GM23248 (cell line): ENCODE measurements at regions not wholly inside any gene's neighbourhood (a gene's known extent, or its start where the extent isn't known, plus 50 kb on each side); places are given as distances from the start of the nearest gene placed in this dataset.

Experiments used
- DNase-seq: peaks from one replicate; pipeline ENCODE4 v3.0.0-alpha.2; 2015
- H2AFZ ChIP-seq: fragments of 200-600 bp; sonication (generic); 2 replicates; pipeline ENCODE4 v1.6.1; 2016; ENCODE audit warnings: antibody characterized with exemption
- H3F3A ChIP-seq: fragments of 200-600 bp; sonication (generic); 2 replicates; pipeline ENCODE4 v1.6.1; 2016; ENCODE audit warnings: mild to moderate bottlenecking, antibody characterized with exemption, mixed run types; ENCODE audit not compliant: insufficient read depth
- H3K27ac ChIP-seq: fragments of 200-600 bp; sonication (generic); 2 replicates; pipeline ENCODE4 v1.5.1; 2016; ENCODE audit warnings: mild to moderate bottlenecking
- H3K27me3 ChIP-seq: fragments of 200-600 bp; sonication (generic); replicated peaks from 2 replicates; pipeline ENCODE4 v1.6.1; 2016; ENCODE audit warnings: mild to moderate bottlenecking; ENCODE audit not compliant: insufficient read depth
- H3K36me3 ChIP-seq: fragments of 200-600 bp; sonication (generic); 2 replicates; pipeline ENCODE4 v1.6.1; 2016; ENCODE audit warnings: low read depth, mild to moderate bottlenecking
- H3K4me1 ChIP-seq: fragments of 200-600 bp; sonication (generic); 2 replicates; pipeline ENCODE4 v1.6.1; 2016; ENCODE audit warnings: mild to moderate bottlenecking; ENCODE audit not compliant: insufficient read depth
- H3K4me2 ChIP-seq: fragments of 200-600 bp; sonication (generic); one replicate; pipeline ENCODE4 v1.6.1; 2016; ENCODE audit warnings: mild to moderate bottlenecking; ENCODE audit not compliant: unreplicated experiment
- H3K4me3 ChIP-seq: fragments of 200-600 bp; sonication (generic); 2 replicates; pipeline ENCODE4 v1.5.1; 2016; ENCODE audit warnings: mild to moderate bottlenecking
- H3K79me2 ChIP-seq: fragments of 200-600 bp; sonication (generic); 2 replicates; pipeline ENCODE4 v1.6.1; 2016; ENCODE audit warnings: mild to moderate bottlenecking; ENCODE audit not compliant: insufficient read depth
- H3K9ac ChIP-seq: fragments of 200-600 bp; sonication (generic); 2 replicates; pipeline ENCODE4 v1.6.1; 2016; ENCODE audit warnings: mild to moderate bottlenecking
- H3K9me2 ChIP-seq: fragments of 200-600 bp; sonication (generic); 2 replicates; pipeline ENCODE4 v1.6.1; 2016; ENCODE audit warnings: mixed run types, mild to moderate bottlenecking, moderate library complexity; ENCODE audit not compliant: insufficient read depth
- H3K9me3 ChIP-seq: fragments of 200-600 bp; sonication (generic); one replicate; pipeline ENCODE4 v1.6.1; 2017; ENCODE audit warnings: low read depth
- H4K20me1 ChIP-seq: fragments of 200-600 bp; sonication (generic); 2 replicates; pipeline ENCODE4 v1.6.0; 2016; ENCODE audit not compliant: insufficient read depth
- EZH2 ChIP-seq: fragments of 200-600 bp; sonication (generic); IDR thresholded peaks from 2 replicates; pipeline ENCODE4 v1.6.1; 2018; ENCODE audit warnings: antibody characterized with exemption, mild to moderate bottlenecking; ENCODE audit not compliant: insufficient read depth, poor library complexity, severe bottlenecking
- EZH2phosphoT487 ChIP-seq: fragments of 200-600 bp; sonication (generic); IDR thresholded peaks from 2 replicates; pipeline ENCODE4 v1.6.1; 2018; ENCODE audit warnings: antibody characterized with exemption, moderate library complexity, mild to moderate bottlenecking, low read depth; ENCODE audit not compliant: insufficient read depth
- WGBS, 2 experiments: methylation state at CpG; one replicate each; pipeline ENCODE4 v1.1.6; 2015 to 2017; ENCODE audit warnings: low lambda C conversion rate in 2 of 2, low coverage in 1 of 2; ENCODE audit errors: missing lambda C conversion rate in 2 of 2; 5-methylcytosine and 5-hydroxymethylcytosine counted together
- in situ Hi-C: fragments of 300-500 bp; cut with MboI; formaldehyde crosslinking; loops from 2 replicates; pipeline ENCODE4 v1.15.0; 2020

DNA sequence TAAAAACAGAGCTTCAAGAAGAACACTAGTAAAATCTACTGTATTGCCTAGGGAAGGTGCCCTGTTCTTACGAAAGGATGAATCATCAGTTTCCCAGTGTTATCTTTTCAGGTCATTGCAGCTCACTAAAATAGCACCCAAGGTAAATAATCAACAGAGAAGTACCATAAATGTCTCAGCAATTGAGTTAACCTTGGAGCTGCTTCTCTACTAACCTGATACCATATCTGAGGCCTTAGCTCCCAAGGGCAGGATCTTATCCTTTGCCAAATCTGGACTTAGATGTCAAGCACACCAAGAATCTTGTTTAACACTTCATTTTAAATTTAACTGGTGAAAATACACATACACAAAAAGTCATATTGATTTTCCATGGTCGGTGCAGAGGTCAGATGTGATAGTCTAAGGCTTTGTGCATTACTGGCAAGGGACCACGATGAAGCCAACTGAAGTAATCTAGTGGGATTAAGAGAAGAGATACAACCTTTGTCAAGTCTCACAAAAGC, 81.5 kb downstream of the EDN1 start:
- H3F3A ChIP-seq, result no peaks in the 10 kb centered on the region
- WGBS, 2 experiments, result 79 to 89% methylated on average over 3 of the region's 3 CpGs
- no peaks in the 10 kb centered on the region for H3K27me3 ChIP-seq
- H3K4me1 ChIP-seq, result no peaks in the 10 kb centered on the region
- no peaks in the 10 kb centered on the region for H3K9me2 ChIP-seq
- no peaks in the 10 kb centered on the region for H4K20me1 ChIP-seq
- H2AFZ ChIP-seq, result no peak overlapping the region
- TF ChIP-seq EZH2phosphoT487 (no peak), EZH2 (no peak)
- no peaks in the 10 kb centered on the region for H3K79me2 ChIP-seq
- peak; percentile 19 for DNase-seq
- in situ Hi-C loops, result no loop called here
- H3K9me3 ChIP-seq, result no peaks in the 10 kb centered on the region
- no peak overlapping the region for H3K4me3 ChIP-seq
- no peak overlapping the region for H3K27ac ChIP-seq
- no peaks in the 10 kb centered on the region for H3K36me3 ChIP-seq
- no peak overlapping the region for H3K4me2 ChIP-seq
- H3K9ac ChIP-seq, result no peak overlapping the region

DNA sequence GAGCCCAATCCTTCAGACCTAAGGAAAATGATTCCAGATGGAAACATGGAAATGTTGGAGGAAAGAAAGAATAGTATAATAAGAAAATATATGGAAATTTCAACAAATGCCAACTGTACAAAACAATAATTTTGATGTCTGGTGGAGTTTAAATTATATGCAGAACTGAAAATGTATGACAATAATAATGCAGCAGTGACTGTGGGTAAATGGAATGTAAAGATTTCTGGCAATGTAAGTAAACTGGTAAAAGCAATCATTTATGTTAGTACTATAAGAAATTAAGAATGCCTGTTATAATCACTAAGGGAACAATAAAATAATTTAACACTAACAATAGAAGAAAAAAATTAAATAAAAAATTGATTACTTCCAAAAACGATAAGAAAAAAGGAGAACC, 89.0 kb downstream of the EDN1 start:
- H3K9me2 ChIP-seq, result no peaks in the 10 kb centered on the region
- H3K27me3 ChIP-seq, result no peaks in the 10 kb centered on the region
- H3F3A ChIP-seq, result no peaks in the 10 kb centered on the region; the same call in 1 of the 2 replicates
- H3K36me3 ChIP-seq, result no peaks in the 10 kb centered on the region
- H3K4me1 ChIP-seq, result peaks cover 18% of the 10 kb centered on the region
- in situ Hi-C loops, result loop anchor here (25.0 kb wide), 1 partner anchor 508 kb away; no protein-coding TSS in a partner anchor
- no peak overlapping the region for H3K9ac ChIP-seq
- no peaks in the 10 kb centered on the region for H4K20me1 ChIP-seq
- TF ChIP-seq EZH2 (no peak), EZH2phosphoT487 (no peak)
- no peak overlapping the region for H3K4me3 ChIP-seq
- H2AFZ ChIP-seq, result no peak overlapping the region
- no peak overlapping the region for H3K27ac ChIP-seq
- no peaks in the 10 kb centered on the region for H3K9me3 ChIP-seq
- no peak for DNase-seq
- 0% methylated on average over 1 of the region's 1 CpG for WGBS, 2 experiments
- no peak overlapping the region for H3K4me2 ChIP-seq
- H3K79me2 ChIP-seq, result no peaks in the 10 kb centered on the region

DNA sequence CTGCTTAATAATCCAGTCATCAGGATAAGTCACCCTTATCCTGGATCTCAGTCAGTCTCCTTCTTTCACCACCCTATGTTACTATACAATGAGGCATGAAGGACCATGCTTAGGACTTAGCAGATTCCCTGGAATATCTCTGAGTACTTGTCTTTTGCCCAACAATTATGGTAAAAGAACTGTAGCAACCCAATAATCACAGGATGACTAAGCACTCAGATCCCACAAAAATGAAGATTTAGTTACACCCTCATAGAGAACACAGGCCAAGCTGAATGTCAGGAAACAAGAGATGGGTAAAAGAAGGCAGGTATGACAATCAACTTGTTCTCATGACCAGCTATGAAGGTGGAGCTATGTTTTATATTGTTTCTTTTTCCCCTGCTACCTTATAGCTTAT, 91.4 kb downstream of the EDN1 start:
- Histone ChIP-seq H3F3A (no peaks in the 10 kb centered on the region; the same call in 1 of the 2 replicates), H3K4me1 (peaks cover 18% of the 10 kb centered on the region), H3K4me3 (no peak overlapping the region), H3K27ac (no peak overlapping the region), H3K4me2 (no peak overlapping the region), H3K9ac (no peak overlapping the region), H3K79me2 (no peaks in the 10 kb centered on the region), H3K27me3 (no peaks in the 10 kb centered on the region), H3K36me3 (no peaks in the 10 kb centered on the region), H3K9me3 (no peaks in the 10 kb centered on the region), H2AFZ (no peak overlapping the region), H4K20me1 (no peaks in the 10 kb centered on the region), H3K9me2 (no peaks in the 10 kb centered on the region)
- TF ChIP-seq EZH2, result no peak
- TF ChIP-seq EZH2phosphoT487, result no peak
- peak; percentile 46 for DNase-seq
- in situ Hi-C loops, result loop anchor here (25.0 kb wide), 1 partner anchor 506 kb away; no protein-coding TSS in a partner anchor

DNA sequence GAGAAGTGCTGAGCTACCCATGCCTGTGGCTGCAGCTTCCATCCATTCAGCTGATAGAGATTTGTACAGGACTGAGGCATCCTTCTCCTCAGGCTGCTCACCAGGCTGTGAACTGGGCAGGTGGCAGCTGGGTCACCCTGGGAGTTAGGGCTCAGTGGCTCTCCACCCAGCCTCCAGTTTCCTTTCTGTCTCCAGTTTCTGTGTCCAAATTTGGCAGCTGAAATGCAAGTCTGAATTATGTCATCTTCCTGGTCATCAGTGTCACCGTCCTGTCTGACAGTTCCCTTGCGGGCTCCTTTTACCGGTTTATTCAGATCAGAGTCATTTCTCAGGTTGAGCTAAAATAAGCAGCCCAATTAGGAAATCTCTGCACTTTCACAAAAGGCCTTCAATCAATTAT, 93.3 kb downstream of the EDN1 start:
- H3K79me2 ChIP-seq, result no peaks in the 10 kb centered on the region
- no peak overlapping the region for H2AFZ ChIP-seq
- no peaks in the 10 kb centered on the region for H3K9me2 ChIP-seq
- 95 to 98% methylated on average over 3 of the region's 3 CpGs for WGBS, 2 experiments
- no peak overlapping the region for H3K4me3 ChIP-seq
- in situ Hi-C loops, result loop anchor here (25.0 kb wide), 1 partner anchor 504 kb away; no protein-coding TSS in a partner anchor
- no peaks in the 10 kb centered on the region; the same call in 1 of the 2 replicates for H3F3A ChIP-seq
- no peaks in the 10 kb centered on the region for H3K27me3 ChIP-seq
- peaks cover 18% of the 10 kb centered on the region for H3K4me1 ChIP-seq
- H3K9me3 ChIP-seq, result no peaks in the 10 kb centered on the region
- no peaks in the 10 kb centered on the region for H4K20me1 ChIP-seq
- no peak overlapping the region for H3K9ac ChIP-seq
- DNase-seq, result no peak
- no peaks in the 10 kb centered on the region for H3K36me3 ChIP-seq
- no peak overlapping the region for H3K27ac ChIP-seq
- H3K4me2 ChIP-seq, result no peak overlapping the region
- TF ChIP-seq EZH2 (no peak), EZH2phosphoT487 (no peak)
